ENCODE measurements at regions not wholly inside any gene's neighbourhood (a gene's known extent, or its start where the extent isn't known, plus 50 kb on each side); places are given as distances from the start of the nearest gene placed in this dataset.

DNA sequence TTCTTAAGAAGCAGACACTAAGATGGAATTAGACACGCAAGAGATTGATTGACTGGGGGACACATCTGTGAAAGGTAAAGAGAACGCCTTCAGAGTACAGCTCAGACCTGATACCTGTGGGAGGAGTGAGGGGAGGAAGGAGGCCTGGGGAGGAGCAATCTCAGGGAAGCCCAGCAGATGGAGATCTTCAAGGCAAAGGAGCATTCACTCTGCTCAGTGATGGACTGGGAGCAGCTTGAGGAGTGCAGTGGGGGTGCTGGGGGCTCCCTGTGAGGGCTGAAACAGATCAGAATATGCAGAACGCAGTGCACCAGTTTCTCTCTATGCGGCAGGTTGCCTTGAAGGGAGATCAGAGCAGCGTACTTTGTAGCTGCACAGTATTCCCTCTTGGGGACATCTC is 103.7 kb upstream of the ATP8B1 start:
- TF ChIP-seq JUND (IDR thresholded peaks at IDR 0.05) (no peak), ELF1 (IDR thresholded peaks at IDR 0.05; ENCODE audit: borderline replicate concordance, low read depth) (no peak), RAD21 (IDR thresholded peaks at IDR 0.05; ENCODE audit: low read depth) (0 out of 2 replicates have a peak, but pooled peaks have one; percentile 8)
- TF ChIP-seq, protein P1, sequence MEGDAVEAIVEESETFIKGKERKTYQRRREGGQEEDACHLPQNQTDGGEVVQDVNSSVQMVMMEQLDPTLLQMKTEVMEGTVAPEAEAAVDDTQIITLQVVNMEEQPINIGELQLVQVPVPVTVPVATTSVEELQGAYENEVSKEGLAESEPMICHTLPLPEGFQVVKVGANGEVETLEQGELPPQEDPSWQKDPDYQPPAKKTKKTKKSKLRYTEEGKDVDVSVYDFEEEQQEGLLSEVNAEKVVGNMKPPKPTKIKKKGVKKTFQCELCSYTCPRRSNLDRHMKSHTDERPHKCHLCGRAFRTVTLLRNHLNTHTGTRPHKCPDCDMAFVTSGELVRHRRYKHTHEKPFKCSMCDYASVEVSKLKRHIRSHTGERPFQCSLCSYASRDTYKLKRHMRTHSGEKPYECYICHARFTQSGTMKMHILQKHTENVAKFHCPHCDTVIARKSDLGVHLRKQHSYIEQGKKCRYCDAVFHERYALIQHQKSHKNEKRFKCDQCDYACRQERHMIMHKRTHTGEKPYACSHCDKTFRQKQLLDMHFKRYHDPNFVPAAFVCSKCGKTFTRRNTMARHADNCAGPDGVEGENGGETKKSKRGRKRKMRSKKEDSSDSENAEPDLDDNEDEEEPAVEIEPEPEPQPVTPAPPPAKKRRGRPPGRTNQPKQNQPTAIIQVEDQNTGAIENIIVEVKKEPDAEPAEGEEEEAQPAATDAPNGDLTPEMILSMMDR (IDR thresholded peaks at IDR 0.05 in 2 of 3, conservative IDR thresholded peaks at IDR 0.05 in 1 of 3; ENCODE audit: borderline replicate concordance in 1 of 3, insufficient read depth in 1 of 3, low read depth in 2 of 3, low read length in 2 of 3) = peak in 2 of 3 experiments; percentile 26 to 36; a peak in 3 of 6 replicates
- H3K9ac ChIP-seq (ENCODE audit: low read length) = no peak overlapping the region
- H2AFZ ChIP-seq (ENCODE audit: low read depth, low read length, poor library complexity, severe bottlenecking) = no peak overlapping the region
- DNase-seq (ENCODE audit: low read depth, low spot score) = no peak
- H3K4me2 ChIP-seq (ENCODE audit: low read length) = no peak overlapping the region
- H3K4me3 ChIP-seq (replicated peaks in 1 of 2; ENCODE audit: low read depth in 1 of 2, low read length in 2 of 2) = no peak overlapping the region
- ChIA-PET CTCF (interaction anchor here (0.9 to 1.0 kb wide), 3 partner anchors 9 to 215 kb away, joined by 3 to 4 read pairs (median 3); no protein-coding TSS in a partner anchor), POLR2A (no interaction called here), RAD21 (ENCODE audit: low non-redundant PET in 1 of 2, low total read pairs in 2 of 2, uncharacterized antibody in 2 of 2, unreplicated experiment in 2 of 2) (no interaction called here)
- ATAC-seq = peak; percentile 75
- H3K9me2 ChIP-seq (ENCODE audit: insufficient read depth) = no peaks in the 10 kb centered on the region
- intact Hi-C loops (cut with micrococcal nuclease) = loop anchor here (5.0 kb wide), 1 partner anchor 860 kb away; no protein-coding TSS in a partner anchor
- no TSS peak for BruUV-seq (replicated peaks)
- no peaks in the 10 kb centered on the region for H3K36me3 ChIP-seq (ENCODE audit: control insufficient read depth in 1 of 2, insufficient read depth in 2 of 2, low read length in 2 of 2)
- H4K20me1 ChIP-seq (ENCODE audit: insufficient read depth) = no peaks in the 10 kb centered on the region
- H3K27ac ChIP-seq (ENCODE audit: low read depth, low read length) = no peak overlapping the region
- H3K4me1 ChIP-seq (ENCODE audit: control insufficient read depth in 1 of 2, insufficient read depth in 2 of 2, low read length in 2 of 2) = no peaks in the 10 kb centered on the region
- no peaks in the 10 kb centered on the region for H3K27me3 ChIP-seq (ENCODE audit: insufficient read depth, low read length)
- H3K9me3 ChIP-seq (ENCODE audit: control insufficient read depth in 1 of 2, insufficient read depth in 1 of 2, low read depth in 1 of 2, low read length in 2 of 2) = no peaks in the 10 kb centered on the region
- no peaks in the 10 kb centered on the region for H3K79me2 ChIP-seq (ENCODE audit: insufficient read depth, low read length)

DNA sequence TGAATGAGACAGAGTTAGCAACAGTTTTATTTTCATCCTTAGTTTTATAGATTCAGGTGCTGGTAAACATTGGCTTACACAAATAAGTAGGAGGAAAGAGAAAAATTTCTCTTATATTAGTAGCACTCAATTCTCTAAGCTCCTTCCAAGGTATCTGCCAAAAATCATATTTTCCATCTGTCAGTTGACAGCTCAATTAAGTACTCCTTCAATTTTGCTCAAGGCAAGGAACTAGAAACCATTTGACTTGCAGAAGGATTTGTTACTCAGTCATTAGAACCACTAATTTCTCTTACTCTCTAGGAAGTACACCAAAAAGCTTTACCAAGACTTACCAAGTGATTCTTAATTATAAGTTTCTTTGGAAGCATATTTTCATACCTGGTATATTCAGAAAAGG is 101.4 kb upstream of the ATP8B1 start:
- RAD21 ChIA-PET (ENCODE audit: low non-redundant PET in 1 of 2, low total read pairs in 2 of 2, uncharacterized antibody in 2 of 2, unreplicated experiment in 2 of 2) = no interaction called here
- no peaks in the 10 kb centered on the region for H3K9me2 ChIP-seq (ENCODE audit: insufficient read depth)
- H3K36me3 ChIP-seq (ENCODE audit: control insufficient read depth in 1 of 2, insufficient read depth in 2 of 2, low read length in 2 of 2) = no peaks in the 10 kb centered on the region
- H3K4me3 ChIP-seq (replicated peaks in 1 of 2; ENCODE audit: low read depth in 1 of 2, low read length in 2 of 2) = no peak overlapping the region
- TF ChIP-seq FOSL1 (IDR thresholded peaks at IDR 0.05; ENCODE audit: low read depth) = no peak
- TF ChIP-seq POLR2AphosphoS5 (IDR thresholded peaks at IDR 0.05; ENCODE audit: low read depth, low read length) = no peak
- no peak for TF ChIP-seq YY1 (IDR thresholded peaks at IDR 0.05; ENCODE audit: extremely low read depth, insufficient replicate concordance, low read depth, low read length)
- TF ChIP-seq RAD21 (IDR thresholded peaks at IDR 0.05; ENCODE audit: low read depth) = no peak
- no peak for TF ChIP-seq SP1 (IDR thresholded peaks at IDR 0.05; ENCODE audit: low read depth)
- TF ChIP-seq ZFX (IDR thresholded peaks at IDR 0.05) = no peak
- TF ChIP-seq, protein P1 (IDR thresholded peaks at IDR 0.05 in 2 of 3, conservative IDR thresholded peaks at IDR 0.05 in 1 of 3; ENCODE audit: borderline replicate concordance in 1 of 3, insufficient read depth in 1 of 3, low read depth in 2 of 3, low read length in 2 of 3) = no peak
- no peak for TF ChIP-seq ELF1 (IDR thresholded peaks at IDR 0.05; ENCODE audit: borderline replicate concordance, low read depth)
- no peak for TF ChIP-seq CBX3 (IDR thresholded peaks at IDR 0.05; ENCODE audit: low read depth)
- no peak for TF ChIP-seq POLR2A (IDR thresholded peaks at IDR 0.05; ENCODE audit: borderline replicate concordance, extremely low read depth, insufficient read depth, insufficient read length)
- no peaks in the 10 kb centered on the region for H3K79me2 ChIP-seq (ENCODE audit: insufficient read depth, low read length)
- no peaks in the 10 kb centered on the region for H3K27me3 ChIP-seq (ENCODE audit: insufficient read depth, low read length)
- no peak overlapping the region for H3K27ac ChIP-seq (ENCODE audit: low read depth, low read length)
- DNase-seq (ENCODE audit: low read depth, low spot score) (no peak), ATAC-seq (no peak)
- H3K9ac ChIP-seq (ENCODE audit: low read length) = no peak overlapping the region
- POLR2A ChIA-PET = no interaction called here
- intact Hi-C loops (cut with micrococcal nuclease) = no loop called here
- H3K4me1 ChIP-seq (ENCODE audit: control insufficient read depth in 1 of 2, insufficient read depth in 2 of 2, low read length in 2 of 2) = no peaks in the 10 kb centered on the region
- no peak overlapping the region for H3K4me2 ChIP-seq (ENCODE audit: low read length)
- H2AFZ ChIP-seq (ENCODE audit: low read depth, low read length, poor library complexity, severe bottlenecking) = no peak overlapping the region
- no peaks in the 10 kb centered on the region for H4K20me1 ChIP-seq (ENCODE audit: insufficient read depth)
- CTCF ChIA-PET = interaction anchor here (0.7 to 3.2 kb wide), 2 partner anchors 22 to 217 kb away, joined by 4 to 14 read pairs; no protein-coding TSS in a partner anchor
- BruUV-seq (replicated peaks) = no TSS peak
- H3K9me3 ChIP-seq (ENCODE audit: control insufficient read depth in 1 of 2, insufficient read depth in 1 of 2, low read depth in 1 of 2, low read length in 2 of 2) = no peaks in the 10 kb centered on the region
